Keratinocyte (primary cell): ENCODE measurements at regions not wholly inside any gene's neighbourhood (a gene's known extent, or its start where the extent isn't known, plus 50 kb on each side); places are given as distances from the start of the nearest gene placed in this dataset.

Source experiments
- DNase-seq: peaks from one replicate; pipeline ENCODE4 v3.0.0-alpha.2; 2011; ENCODE audit warnings: low read depth, missing footprints, low spot score
- FAIRE-seq: peaks from 2 replicates; lab custom pipeline; 2011; peaks lifted over from hg19 to GRCh38; lab: Jason Lieb, UNC
- H2AFZ ChIP-seq: 2 replicates; pipeline ENCODE4 v1.6.0; 2012; ENCODE audit warnings: low read length, control low read depth, inconsistent platforms; ENCODE audit not compliant: control insufficient read depth
- H3K27ac ChIP-seq: 2 replicates; pipeline ENCODE4 v1.5.1; 2011; ENCODE audit warnings: low read length; ENCODE audit not compliant: control insufficient read depth, insufficient read depth
- H3K27me3 ChIP-seq: 3 replicates; pipeline ENCODE4 v1.6.0; 2011; ENCODE audit warnings: low read length; ENCODE audit not compliant: control insufficient read depth, insufficient read depth; ENCODE audit errors: extremely low read depth
- H3K36me3 ChIP-seq, 2 experiments: 2 replicates in 1 of 2; 3 replicates in 1 of 2; pipeline ENCODE4 v1.5.1; 2011; ENCODE audit warnings: low read length in 2 of 2, mild to moderate bottlenecking in 1 of 2; ENCODE audit not compliant: control insufficient read depth in 2 of 2, insufficient read depth in 2 of 2; ENCODE audit errors: extremely low read depth in 1 of 2
- H3K4me1 ChIP-seq: 3 replicates; pipeline ENCODE4 v1.5.1; 2011; ENCODE audit warnings: low read length; ENCODE audit not compliant: control insufficient read depth, insufficient read depth; ENCODE audit errors: extremely low read depth
- H3K4me2 ChIP-seq: 3 replicates; pipeline ENCODE4 v1.6.0; 2011; ENCODE audit warnings: low read depth, low read length; ENCODE audit not compliant: control insufficient read depth, insufficient read depth; ENCODE audit errors: extremely low read depth
- H3K4me3 ChIP-seq, 3 experiments: fragments of 200-600 bp in 1 of 3; sonication (generic) in 1 of 3; 2 replicates in 2 of 3; 3 replicates in 1 of 3; pipeline ENCODE4 v1.5.1; 2011 to 2016; ENCODE audit warnings: low read length in 3 of 3, mild to moderate bottlenecking in 3 of 3, control low read depth in 2 of 3, inconsistent platforms in 1 of 3, low read depth in 1 of 3, mixed read lengths in 1 of 3, mixed run types in 1 of 3, moderate library complexity in 1 of 3; ENCODE audit not compliant: control insufficient read depth in 2 of 3, insufficient read depth in 2 of 3; ENCODE audit errors: extremely low read depth in 1 of 3
- H3K79me2 ChIP-seq: 2 replicates; pipeline ENCODE4 v1.6.0; 2012; ENCODE audit warnings: low read length; ENCODE audit not compliant: control insufficient read depth, insufficient read depth
- H3K9ac ChIP-seq: 3 replicates; pipeline ENCODE4 v1.6.0; 2011; ENCODE audit warnings: low read length; ENCODE audit not compliant: control insufficient read depth, insufficient read depth; ENCODE audit errors: extremely low read depth
- H3K9me1 ChIP-seq: 3 replicates; pipeline ENCODE4 v1.6.0; 2011; ENCODE audit warnings: low read length; ENCODE audit not compliant: control insufficient read depth, insufficient read depth; ENCODE audit errors: extremely low read depth
- H3K9me3 ChIP-seq: 2 replicates; pipeline ENCODE4 v1.5.1; 2012; ENCODE audit warnings: low read depth, low read length; ENCODE audit not compliant: control insufficient read depth
- H4K20me1 ChIP-seq: 3 replicates; pipeline ENCODE4 v1.6.0; 2011; ENCODE audit warnings: low read length; ENCODE audit not compliant: control insufficient read depth, insufficient read depth; ENCODE audit errors: extremely low read depth
- EZH2 ChIP-seq: IDR thresholded peaks from one replicate; pipeline ENCODE4 v1.6.1; 2012; ENCODE audit warnings: inconsistent platforms, mild to moderate bottlenecking, low read length, moderate library complexity
- dilution Hi-C: fragments of 300-500 bp; cut with MboI; formaldehyde crosslinking; loops from one replicate; pipeline ENCODE4 v1.7.0; 2020; ENCODE audit warnings: low sequenced_read_pairs; ENCODE audit not compliant: extremely low pct_ligation_motif_present
- TF ChIP-seq, protein P1 (sequence below), 3 experiments: IDR thresholded peaks in 1 of 3; conservative IDR thresholded peaks in 1 of 3; optimal IDR thresholded peaks in 1 of 3; 2 replicates in 2 of 3; 3 replicates in 1 of 3; pipeline versions ENCODE3 to v1.5.1; 2011; ENCODE audit warnings: low read length in 3 of 3, mild to moderate bottlenecking in 3 of 3, moderate library complexity in 2 of 3, control low read depth in 1 of 3, inconsistent platforms in 1 of 3; ENCODE audit not compliant: insufficient read depth in 2 of 3; ENCODE audit errors: extremely low read depth in 1 of 3

DNA sequence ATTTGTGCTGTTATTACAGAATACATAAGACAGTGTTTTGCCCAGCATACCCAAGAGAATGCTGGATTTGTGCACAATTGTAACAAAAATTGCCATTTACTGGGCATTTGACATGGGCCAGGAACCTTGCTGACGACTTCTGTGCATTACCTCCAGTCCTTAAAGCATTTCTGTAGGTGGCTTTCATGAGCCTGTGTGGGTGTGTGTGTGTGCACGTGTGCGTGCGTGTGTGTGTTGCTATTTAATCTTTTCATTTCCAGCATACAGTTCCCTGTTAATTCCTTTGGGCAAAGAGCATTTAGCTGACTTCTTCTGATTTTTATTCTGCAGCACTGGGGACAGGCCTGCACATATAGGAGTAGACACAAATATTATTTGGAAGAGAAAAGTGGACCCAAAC lies 134.4 kb downstream of the CYLD start:
- no peak overlapping the region for H3K9ac ChIP-seq
- H4K20me1 ChIP-seq: no peaks in the 10 kb centered on the region
- peaks cover 2% of the 10 kb centered on the region for H3K4me1 ChIP-seq
- H3K9me3 ChIP-seq: no peaks in the 10 kb centered on the region
- no peak overlapping the region for H3K4me3 ChIP-seq
- dilution Hi-C loops: no loop called here
- FAIRE-seq (no peak), DNase-seq (no peak)
- H3K4me2 ChIP-seq: no peak overlapping the region
- H3K79me2 ChIP-seq: no peaks in the 10 kb centered on the region
- no peak for TF ChIP-seq EZH2
- TF ChIP-seq, protein P1, sequence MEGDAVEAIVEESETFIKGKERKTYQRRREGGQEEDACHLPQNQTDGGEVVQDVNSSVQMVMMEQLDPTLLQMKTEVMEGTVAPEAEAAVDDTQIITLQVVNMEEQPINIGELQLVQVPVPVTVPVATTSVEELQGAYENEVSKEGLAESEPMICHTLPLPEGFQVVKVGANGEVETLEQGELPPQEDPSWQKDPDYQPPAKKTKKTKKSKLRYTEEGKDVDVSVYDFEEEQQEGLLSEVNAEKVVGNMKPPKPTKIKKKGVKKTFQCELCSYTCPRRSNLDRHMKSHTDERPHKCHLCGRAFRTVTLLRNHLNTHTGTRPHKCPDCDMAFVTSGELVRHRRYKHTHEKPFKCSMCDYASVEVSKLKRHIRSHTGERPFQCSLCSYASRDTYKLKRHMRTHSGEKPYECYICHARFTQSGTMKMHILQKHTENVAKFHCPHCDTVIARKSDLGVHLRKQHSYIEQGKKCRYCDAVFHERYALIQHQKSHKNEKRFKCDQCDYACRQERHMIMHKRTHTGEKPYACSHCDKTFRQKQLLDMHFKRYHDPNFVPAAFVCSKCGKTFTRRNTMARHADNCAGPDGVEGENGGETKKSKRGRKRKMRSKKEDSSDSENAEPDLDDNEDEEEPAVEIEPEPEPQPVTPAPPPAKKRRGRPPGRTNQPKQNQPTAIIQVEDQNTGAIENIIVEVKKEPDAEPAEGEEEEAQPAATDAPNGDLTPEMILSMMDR (optimal IDR thresholded peaks at IDR 0.05 in 1 of 3, IDR thresholded peaks at IDR 0.05 in 1 of 3, conservative IDR thresholded peaks at IDR 0.05 in 1 of 3; ENCODE audit: extremely low read depth in 1 of 3, insufficient read depth in 2 of 3, low read length in 3 of 3): no peak
- H3K27ac ChIP-seq: no peak overlapping the region
- no peaks in the 10 kb centered on the region for H3K27me3 ChIP-seq
- no peak overlapping the region for H2AFZ ChIP-seq
- no peaks in the 10 kb centered on the region for H3K36me3 ChIP-seq
- H3K9me1 ChIP-seq: no peaks in the 10 kb centered on the region

DNA sequence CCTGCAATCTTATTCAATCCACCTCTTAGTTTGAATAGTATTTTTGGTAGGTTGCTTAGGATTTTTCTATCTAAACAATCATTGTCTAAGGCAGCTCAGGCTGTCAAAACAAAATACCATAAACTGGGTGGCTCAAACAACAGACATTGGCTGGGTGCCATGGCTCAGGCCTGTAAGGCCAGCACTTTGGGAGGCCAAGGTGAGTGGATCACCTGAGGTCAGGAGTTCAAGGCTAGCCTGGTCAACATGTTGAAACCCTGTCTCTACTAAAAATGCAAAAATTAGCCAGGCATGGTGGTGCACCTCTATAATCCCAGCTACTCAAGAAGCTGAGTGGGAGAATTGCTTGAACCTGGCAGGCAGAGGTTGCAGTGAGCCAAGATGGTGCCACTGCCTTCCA lies 126.7 kb downstream of the CYLD start:
- Histone ChIP-seq H3K4me3 (no peak overlapping the region), H3K27ac (no peak overlapping the region), H3K79me2 (no peaks in the 10 kb centered on the region), H2AFZ (no peak overlapping the region), H3K9me1 (no peaks in the 10 kb centered on the region), H3K9ac (no peak overlapping the region), H3K4me1 (no peaks in the 10 kb centered on the region), H3K9me3 (no peaks in the 10 kb centered on the region), H4K20me1 (no peaks in the 10 kb centered on the region), H3K4me2 (no peak overlapping the region), H3K36me3 (no peaks in the 10 kb centered on the region), H3K27me3 (no peaks in the 10 kb centered on the region)
- dilution Hi-C loops: no loop called here
- DNase-seq: no peak
- TF ChIP-seq, protein P1 (optimal IDR thresholded peaks at IDR 0.05 in 1 of 3, IDR thresholded peaks at IDR 0.05 in 1 of 3, conservative IDR thresholded peaks at IDR 0.05 in 1 of 3; ENCODE audit: extremely low read depth in 1 of 3, insufficient read depth in 2 of 3, low read length in 3 of 3): no peak
- no peak for TF ChIP-seq EZH2
- no peak for FAIRE-seq
